ENCODE measurements at regions not wholly inside any gene's neighbourhood (a gene's known extent, or its start where the extent isn't known, plus 50 kb on each side); places are given as distances from the start of the nearest gene placed in this dataset.

DNA sequence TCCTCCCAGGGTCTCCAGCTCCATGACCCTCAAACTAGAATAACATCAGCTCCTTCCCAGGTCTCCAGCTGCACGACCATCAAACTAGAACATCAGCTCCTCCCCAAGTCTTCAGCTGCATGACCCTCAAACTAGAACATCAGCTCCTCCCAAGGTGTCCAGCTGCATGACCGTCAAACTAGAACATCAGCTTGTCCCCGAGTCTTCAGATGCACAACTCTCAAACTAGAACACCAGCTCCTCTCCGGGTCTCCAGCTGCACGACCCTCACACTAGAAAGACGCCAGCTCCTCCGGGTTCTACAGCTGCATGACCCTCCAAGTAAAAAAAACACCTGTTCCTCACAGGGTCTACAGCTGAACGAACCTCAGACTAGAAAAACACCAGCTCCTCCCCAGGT is 312.9 kb upstream of the TFPI start:
- TF ChIP-seq GATA3 (IDR thresholded peaks at IDR 0.05; ENCODE audit: low read depth, low read length) (no peak), GATA2 (IDR thresholded peaks at IDR 0.05; ENCODE audit: low read depth, low read length) (no peak)

Measured in SH-SY5Y (cell line).